H1 (cell line): ENCODE measurements at regions not wholly inside any gene's neighbourhood (a gene's known extent, or its start where the extent isn't known, plus 50 kb on each side); places are given as distances from the start of the nearest gene placed in this dataset.

Experiments
- CTCF ChIA-PET: fragments of 300-600 bp; sonication (Branson Sonifier 250); formaldehyde crosslinking; loops from one replicate; lab custom pipeline; 2021; ENCODE audit not compliant: partially characterized antibody; lab: Charles Lee
- POLR2A ChIA-PET: fragments of 300-600 bp; sonication (Branson Sonifier 250); formaldehyde crosslinking; loops from one replicate; lab custom pipeline; 2021; ENCODE audit warnings: inconsistent platforms; ENCODE audit not compliant: partially characterized antibody; lab: Charles Lee
- DNase-seq, 2 experiments: peaks; one replicate each; pipeline versions ENCODE4 v3.0.0 to v3.0.0-alpha.2; 2010 to 2022; ENCODE audit warnings: low spot score in 2 of 2, low read depth in 1 of 2, mixed read lengths in 1 of 2
- FAIRE-seq: peaks from 2 replicates; lab custom pipeline; 2011; peaks lifted over from hg19 to GRCh38; lab: Jason Lieb, UNC
- H2AFZ ChIP-seq: 2 replicates; pipeline ENCODE4 v1.8.1; 2012; ENCODE audit warnings: low read length, inconsistent platforms
- H2AK5ac ChIP-seq: 2 replicates; pipeline ENCODE4 v1.6.1; 2013; ENCODE audit warnings: low read depth, low read length
- H2BK120ac ChIP-seq: replicated peaks from 2 replicates; pipeline ENCODE3; 2013; ENCODE audit warnings: low read depth, low read length, inconsistent platforms
- H2BK12ac ChIP-seq: 2 replicates; pipeline ENCODE4 v1.6.1; 2013; ENCODE audit warnings: low read depth, low read length
- H2BK15ac ChIP-seq: 2 replicates; pipeline ENCODE4 v1.6.1; 2013; ENCODE audit warnings: low read length
- H2BK20ac ChIP-seq: 2 replicates; pipeline ENCODE4 v1.6.1; 2013; ENCODE audit warnings: low read length
- H2BK5ac ChIP-seq: 2 replicates; pipeline ENCODE4 v1.6.1; 2013; ENCODE audit warnings: low read depth, low read length
- H3K14ac ChIP-seq: 2 replicates; pipeline ENCODE4 v1.6.1; 2013; ENCODE audit warnings: inconsistent platforms; ENCODE audit not compliant: insufficient read length
- H3K18ac ChIP-seq: 2 replicates; pipeline ENCODE4 v1.6.1; 2013; ENCODE audit warnings: low read length; ENCODE audit errors: extremely low read depth
- H3K23ac ChIP-seq: 2 replicates; pipeline ENCODE4 v1.6.1; 2013; ENCODE audit warnings: inconsistent platforms; ENCODE audit not compliant: insufficient read length
- H3K23me2 ChIP-seq: 2 replicates; pipeline ENCODE4 v1.6.1; 2013; ENCODE audit warnings: low read depth, low read length
- H3K27ac ChIP-seq: 2 replicates; pipeline ENCODE4 v1.6.1; 2011; ENCODE audit warnings: low read depth, low read length, inconsistent platforms
- H3K27me3 ChIP-seq, 4 experiments: replicated peaks in 1 of 4; 1 replicate in 1 of 4; 2 replicates in 3 of 4; pipeline versions ENCODE4 v1.6.1 to v1.8.1; 2011 to 2013; ENCODE audit warnings: low read length in 3 of 4, mild to moderate bottlenecking in 3 of 4, inconsistent platforms in 2 of 4, mixed read lengths in 2 of 4, moderate library complexity in 1 of 4; ENCODE audit not compliant: control insufficient read depth in 3 of 4, insufficient read depth in 3 of 4; ENCODE audit errors: extremely low read depth in 1 of 4
- H3K36me3 ChIP-seq, 4 experiments: 2 replicates each; pipeline versions ENCODE4 v1.6.1 to v1.8.1; 2011 to 2013; ENCODE audit warnings: mild to moderate bottlenecking in 4 of 4, low read length in 3 of 4, moderate library complexity in 2 of 4, control low read depth in 1 of 4, inconsistent platforms in 1 of 4; ENCODE audit not compliant: insufficient read depth in 4 of 4, control insufficient read depth in 2 of 4
- H3K4ac ChIP-seq: replicated peaks from 2 replicates; pipeline ENCODE3; 2013; ENCODE audit warnings: low read length, low read depth, mixed read lengths, inconsistent platforms; ENCODE audit not compliant: insufficient read length
- H3K4me1 ChIP-seq, 4 experiments: replicated peaks in 1 of 4; 1 replicate in 1 of 4; 2 replicates in 3 of 4; pipeline versions ENCODE4 v1.6.1 to v1.8.1; 2011 to 2013; ENCODE audit warnings: low read length in 3 of 4, inconsistent platforms in 2 of 4, mixed read lengths in 1 of 4; ENCODE audit not compliant: insufficient read depth in 4 of 4, control insufficient read depth in 3 of 4
- H3K4me2 ChIP-seq, 2 experiments: 2 replicates each; pipeline versions ENCODE4 v1.6.1 to v1.8.1; 2011 to 2013; ENCODE audit warnings: low read depth in 2 of 2, low read length in 2 of 2, control low read depth in 1 of 2, inconsistent platforms in 1 of 2, mild to moderate bottlenecking in 1 of 2; ENCODE audit not compliant: insufficient read depth in 1 of 2
- H3K4me3 ChIP-seq, 4 experiments: fragments of 200-600, 300-600 bp in 1 of 4; sonication (generic), shearing (Covaris generic), sonication (Bioruptor Twin) in 1 of 4; 2 replicates each; pipeline versions ENCODE4 v1.5.1 to v1.8.1; 2011 to 2016; ENCODE audit warnings: low read length in 4 of 4, low read depth in 3 of 4, control low read depth in 2 of 4, inconsistent platforms in 2 of 4, mild to moderate bottlenecking in 2 of 4, mixed read lengths in 1 of 4, moderate library complexity in 1 of 4; ENCODE audit not compliant: insufficient read depth in 2 of 4; ENCODE audit errors: extremely low read depth in 1 of 4
- H3K56ac ChIP-seq: replicated peaks from 2 replicates; pipeline ENCODE3; 2013; ENCODE audit warnings: low read depth, mild to moderate bottlenecking, mixed read lengths, low read length, inconsistent platforms; ENCODE audit not compliant: insufficient read length
- H3K79me1 ChIP-seq: 2 replicates; pipeline ENCODE4 v1.6.1; 2013; ENCODE audit warnings: low read depth, low read length, control low read depth
- H3K79me2 ChIP-seq, 2 experiments: 2 replicates each; pipeline versions ENCODE4 v1.6.1 to v1.8.1; 2012 to 2013; ENCODE audit warnings: low read length in 2 of 2, mild to moderate bottlenecking in 2 of 2, inconsistent platforms in 1 of 2; ENCODE audit not compliant: insufficient read depth in 2 of 2, control insufficient read depth in 1 of 2
- H3K9ac ChIP-seq, 4 experiments: replicated peaks in 1 of 4; 1 replicate in 1 of 4; 2 replicates in 3 of 4; pipeline versions ENCODE4 v1.6.1 to v1.8.1; 2011 to 2013; ENCODE audit warnings: low read depth in 3 of 4, low read length in 3 of 4, control low read depth in 2 of 4, mild to moderate bottlenecking in 2 of 4, moderate library complexity in 2 of 4, inconsistent platforms in 1 of 4; ENCODE audit errors: extremely low read depth in 1 of 4
- H3K9me3 ChIP-seq, 2 experiments: 2 replicates each; pipeline versions ENCODE4 v1.6.1 to v1.8.1; 2012 to 2013; ENCODE audit warnings: mild to moderate bottlenecking in 2 of 2, moderate library complexity in 2 of 2, control low read depth in 1 of 2, inconsistent platforms in 1 of 2, low read depth in 1 of 2, low read length in 1 of 2, mixed read lengths in 1 of 2; ENCODE audit not compliant: insufficient read depth in 2 of 2
- H4K20me1 ChIP-seq, 2 experiments: replicated peaks in 1 of 2; 2 replicates each; pipeline versions ENCODE3 to v1.8.1; 2011 to 2013; ENCODE audit warnings: inconsistent platforms in 2 of 2, low read length in 2 of 2, mild to moderate bottlenecking in 1 of 2; ENCODE audit not compliant: insufficient read depth in 2 of 2, control insufficient read depth in 1 of 2
- H4K5ac ChIP-seq: 2 replicates; pipeline ENCODE4 v1.6.1; 2013; ENCODE audit warnings: low read length, low read depth, mixed read lengths, inconsistent platforms; ENCODE audit not compliant: insufficient read length
- H4K8ac ChIP-seq: 2 replicates; pipeline ENCODE4 v1.8.0; 2013; ENCODE audit warnings: mild to moderate bottlenecking, moderate library complexity, low read length, inconsistent platforms; ENCODE audit not compliant: insufficient read depth; ENCODE audit errors: extremely low read depth
- H4K91ac ChIP-seq: replicated peaks from 2 replicates; pipeline ENCODE3; 2013; ENCODE audit warnings: low read length, mixed read lengths, inconsistent platforms; ENCODE audit not compliant: insufficient read length
- BRCA1 ChIP-seq: IDR thresholded peaks from 2 replicates; pipeline ENCODE4 v1.6.1; 2012; ENCODE audit warnings: low read depth, low read length, improper control_type of control experiment
- JUND ChIP-seq: IDR thresholded peaks from 2 replicates; pipeline ENCODE4 v1.6.1; 2011; ENCODE audit warnings: mild to moderate bottlenecking, improper control_type of control experiment, low read length
- POLR2A ChIP-seq, 2 experiments: IDR thresholded peaks; 1 replicate in 1 of 2; 2 replicates in 1 of 2; pipeline ENCODE4 v1.6.1; 2011; ENCODE audit warnings: low read depth in 2 of 2, low read length in 2 of 2, mild to moderate bottlenecking in 2 of 2; ENCODE audit errors: control extremely low read depth in 1 of 2
- RFX5 ChIP-seq: IDR thresholded peaks from 2 replicates; pipeline ENCODE4 v1.6.1; 2011; ENCODE audit warnings: low read depth, low read length, improper control_type of control experiment, borderline replicate concordance
- TAF1 ChIP-seq: IDR thresholded peaks from 2 replicates; pipeline ENCODE4 v1.6.1; 2011; ENCODE audit warnings: mild to moderate bottlenecking, low read depth, low read length
- WGBS, 2 experiments: shearing (Covaris generic) in 1 of 2; methylation state at CpG; one replicate each; pipeline versions ENCODE4 v1.1.6 to v1.1.7; 2013 to 2015; ENCODE audit warnings: low lambda C conversion rate in 2 of 2, mixed read lengths in 2 of 2, inconsistent platforms in 1 of 2, low coverage in 1 of 2, missing lambda C conversion rate in 1 of 2; ENCODE audit not compliant: insufficient replicate concordance in 2 of 2, insufficient coverage in 1 of 2, insufficient read length in 1 of 2; ENCODE audit errors: extremely low coverage in 1 of 2, missing lambda C conversion rate in 1 of 2; 5-methylcytosine and 5-hydroxymethylcytosine counted together

DNA sequence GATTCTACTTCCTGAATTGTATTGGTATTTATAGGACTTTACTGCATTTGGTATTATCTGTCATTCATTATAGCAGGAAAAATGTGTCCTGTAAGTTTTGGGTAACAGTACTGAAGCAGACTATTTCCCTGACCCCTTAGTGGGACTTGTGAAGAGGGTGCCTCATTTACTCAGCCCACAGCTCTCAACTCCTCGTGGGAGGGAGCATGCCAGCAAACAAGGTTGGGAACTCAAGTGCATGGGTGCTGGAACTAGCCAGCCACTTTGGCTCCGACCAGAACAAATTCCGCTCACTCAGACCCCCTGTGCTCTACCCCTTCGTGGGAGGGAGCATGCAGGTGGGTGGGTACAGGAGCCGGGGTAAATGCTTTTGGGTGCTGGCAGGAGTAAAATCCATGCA is 1773.5 kb upstream of the WWC1 start:
- POLR2A ChIA-PET, result no interaction called here
- no peak for TF ChIP-seq POLR2A (IDR thresholded peaks at IDR 0.05; ENCODE audit: control extremely low read depth in 1 of 2, low read depth in 2 of 2, low read length in 2 of 2)
- no peak for TF ChIP-seq RFX5
- TF ChIP-seq JUND, result no peak
- TF ChIP-seq BRCA1, result no peak
- TF ChIP-seq TAF1, result no peak

More for the DNA sequence above, 1773.5 kb upstream of the WWC1 start:
- no peak overlapping the region for H3K4me2 ChIP-seq
- H3K56ac ChIP-seq, result no peak overlapping the region
- H3K36me3 ChIP-seq, result no peaks in the 10 kb centered on the region
- no peak overlapping the region for H2BK12ac ChIP-seq
- no peak overlapping the region for H2BK5ac ChIP-seq
- no peaks in the 10 kb centered on the region for H3K4me1 ChIP-seq
- no peak overlapping the region for H3K14ac ChIP-seq
- H3K23ac ChIP-seq, result peak overlapping the region; percentile 32
- DNase-seq (no peak), FAIRE-seq (no peak)
- no peak overlapping the region for H2AK5ac ChIP-seq
- H3K9me3 ChIP-seq, result no peaks in the 10 kb centered on the region
- H3K18ac ChIP-seq, result no peak overlapping the region
- H2BK15ac ChIP-seq, result no peak overlapping the region
- H3K27ac ChIP-seq, result no peak overlapping the region
- H2AFZ ChIP-seq, result no peak overlapping the region
- H2BK20ac ChIP-seq, result no peak overlapping the region
- H3K79me1 ChIP-seq, result no peaks in the 10 kb centered on the region
- no peak overlapping the region for H4K5ac ChIP-seq
- no peaks in the 10 kb centered on the region for H3K23me2 ChIP-seq
- CTCF ChIA-PET, result no interaction called here
- H4K8ac ChIP-seq, result no peak overlapping the region
- no peaks in the 10 kb centered on the region for H3K79me2 ChIP-seq
- H4K91ac ChIP-seq, result no peak overlapping the region
- no peak overlapping the region for H3K4me3 ChIP-seq
- 75% methylated on average over 5 of the region's 5 CpGs; no CpG with 5 or more reads in 1 of the 2 experiments for WGBS, 2 experiments
- no peak overlapping the region for H3K4ac ChIP-seq
- H3K9ac ChIP-seq, result no peak overlapping the region
- H4K20me1 ChIP-seq, result no peaks in the 10 kb centered on the region
- H3K27me3 ChIP-seq, result no peaks in the 10 kb centered on the region
- no peak overlapping the region for H2BK120ac ChIP-seq
